Thoracic aorta (tissue), 2 donors: ENCODE measurements at regions not wholly inside any gene's neighbourhood (a gene's known extent, or its start where the extent isn't known, plus 50 kb on each side); places are given as distances from the start of the nearest gene placed in this dataset.
"Not testable (repeated sequence)": the region's sequence is repeated elsewhere in the genome, so short reads cannot be mapped to it uniquely, and the experiment has no call there.

ENCODE experiments used
- ATAC-seq: fragments of 150-250 bp; one replicate; pipeline ENCODE4 v1.8.0; 2017; ENCODE audit warnings: low read depth; ENCODE audit not compliant: insufficient number of reproducible peaks, low FRiP score
- DNase-seq: peaks from one replicate; pipeline ENCODE4 v3.0.0-alpha.2; 2020; ENCODE audit warnings: low spot score
- H3K27ac ChIP-seq, 2 donors: fragments of 200-600 bp; sonication (generic); 1 replicate in 1 of 2; 2 replicates in 1 of 2; pipeline ENCODE4 v1.5.1; 2016; ENCODE audit warnings: mild to moderate bottlenecking in 2 of 2, moderate library complexity in 2 of 2
- H3K27me3 ChIP-seq: fragments of 200-600 bp; sonication (generic); replicated peaks from 2 replicates; pipeline ENCODE4 v1.6.0; 2016; ENCODE audit warnings: mild to moderate bottlenecking; ENCODE audit not compliant: insufficient read depth
- H3K36me3 ChIP-seq: fragments of 200-600 bp; sonication (generic); one replicate; pipeline ENCODE4 v1.5.1; 2016
- H3K4me1 ChIP-seq, 2 donors: fragments of 200-600 bp; sonication (generic); 1 replicate in 1 of 2; 2 replicates in 1 of 2; pipeline versions ENCODE4 v1.5.1 to v1.6.0; 2016; ENCODE audit warnings: low read depth in 2 of 2, mild to moderate bottlenecking in 1 of 2; ENCODE audit not compliant: control insufficient read depth in 1 of 2
- H3K4me3 ChIP-seq: fragments of 200-600 bp; sonication (generic); 2 replicates; pipeline ENCODE4 v1.5.1; 2016; ENCODE audit warnings: mild to moderate bottlenecking
- H3K9me3 ChIP-seq: fragments of 200-600 bp; sonication (generic); 2 replicates; pipeline ENCODE4 v1.5.1; 2016
- CTCF ChIP-seq: fragments of 200-600 bp; sonication (generic); IDR thresholded peaks from one replicate; pipeline ENCODE4 v1.5.1; 2019; ENCODE audit warnings: antibody characterized with exemption

- H3K4me3 ChIP-seq, result no peak overlapping the region
- TF ChIP-seq CTCF, result no peak
- H3K27ac ChIP-seq, result no peak overlapping the region
- H3K27me3 ChIP-seq, result no peaks in the 10 kb centered on the region
- no peak for ATAC-seq
- no peak for DNase-seq
- H3K36me3 ChIP-seq, result no peaks in the 10 kb centered on the region
- no peaks in the 10 kb centered on the region for H3K4me1 ChIP-seq
- no peaks in the 10 kb centered on the region for H3K9me3 ChIP-seq
Measured at GRCh38 chr9:72453797-72454196, 67.6 kb upstream of the TMC1 start.

GRCh38 chr9:72446241-72446640 is 75.2 kb upstream of the TMC1 start:
- not testable (repeated sequence) for H3K4me3 ChIP-seq, H3K36me3 ChIP-seq, H3K4me1 ChIP-seq, H3K27me3 ChIP-seq, ATAC-seq, DNase-seq, H3K27ac ChIP-seq, H3K9me3 ChIP-seq

- ATAC-seq (no peak), DNase-seq (no peak)
- H3K36me3 ChIP-seq, result no peaks in the 10 kb centered on the region
- no peaks in the 10 kb centered on the region for H3K27me3 ChIP-seq
- H3K9me3 ChIP-seq, result no peaks in the 10 kb centered on the region
- H3K4me3 ChIP-seq, result no peak overlapping the region
- no peak overlapping the region for H3K27ac ChIP-seq
- no peak for TF ChIP-seq CTCF
- no peaks in the 10 kb centered on the region for H3K4me1 ChIP-seq
Measured at GRCh38 chr9:72445306-72445995, 76.0 kb upstream of the TMC1 start.

- no peaks in the 10 kb centered on the region for H3K9me3 ChIP-seq
- H3K36me3 ChIP-seq, result no peaks in the 10 kb centered on the region
- DNase-seq (no peak), ATAC-seq (no peak)
- no peak overlapping the region for H3K27ac ChIP-seq
- no peaks in the 10 kb centered on the region for H3K4me1 ChIP-seq
- TF ChIP-seq CTCF, result no peak
- no peaks in the 10 kb centered on the region for H3K27me3 ChIP-seq
- H3K4me3 ChIP-seq, result no peak overlapping the region
Measured at GRCh38 chr9:72444435-72444834, 77.0 kb upstream of the TMC1 start.

- Histone ChIP-seq H3K36me3 (no peaks in the 10 kb centered on the region), H3K4me1 (no peaks in the 10 kb centered on the region), H3K27me3 (no peaks in the 10 kb centered on the region), H3K9me3 (no peaks in the 10 kb centered on the region), H3K27ac (no peak overlapping the region), H3K4me3 (no peak overlapping the region)
- TF ChIP-seq CTCF, result no peak
- no peak for ATAC-seq
- DNase-seq, result no peak
Measured at GRCh38 chr9:72443855-72444254, 77.6 kb upstream of the TMC1 start.
